GM18870 (cell line): ENCODE measurements at regions not wholly inside any gene's neighbourhood (a gene's known extent, or its start where the extent isn't known, plus 50 kb on each side); places are given as distances from the start of the nearest gene placed in this dataset.
"Not testable (repeated sequence)": the region's sequence is repeated elsewhere in the genome, so short reads cannot be mapped to it uniquely, and the experiment has no call there.

Experiments
- ATAC-seq: cut with Tn5 transposase; IDR thresholded peaks from one replicate; pipeline ENCODE4 v1.9.1; 2021; ENCODE audit warnings: moderate library complexity; ENCODE audit not compliant: unreplicated experiment

GRCh38 chr5:100043475-100043874 lies 491.7 kb upstream of the FAM174A start:
- peak; percentile 52 for ATAC-seq

GRCh38 chr5:100026606-100027005 lies 508.6 kb upstream of the FAM174A start:
- ATAC-seq = no peak

- no peak for ATAC-seq
Observed at GRCh38 chr5:100023536-100023935, 511.6 kb upstream of the FAM174A start.

- no peak for ATAC-seq
Observed at GRCh38 chr5:100017520-100018262, 517.5 kb upstream of the FAM174A start.

- not testable (repeated sequence) for ATAC-seq
Observed at GRCh38 chr5:100013305-100013704, 521.9 kb upstream of the FAM174A start.

- not testable (repeated sequence) for ATAC-seq
Observed at GRCh38 chr5:100011160-100011559, 524.0 kb upstream of the FAM174A start.

- ATAC-seq = no peak
Observed at GRCh38 chr5:100004969-100005368, 530.2 kb upstream of the FAM174A start.

GRCh38 chr5:99998319-99998718 lies 536.9 kb upstream of the FAM174A start:
- ATAC-seq = no peak

GRCh38 chr5:99995407-99995806 lies 539.8 kb upstream of the FAM174A start:
- no peak for ATAC-seq

- ATAC-seq = no peak
Observed at GRCh38 chr5:99973779-99974178, 561.4 kb upstream of the FAM174A start.

GRCh38 chr5:99955962-99956361 lies 579.2 kb upstream of the FAM174A start:
- no peak for ATAC-seq

GRCh38 chr5:99955006-99955405 lies 580.2 kb upstream of the FAM174A start:
- no peak for ATAC-seq

GRCh38 chr5:99949969-99950524 lies 585.1 kb upstream of the FAM174A start:
- no peak for ATAC-seq

- no peak for ATAC-seq
Observed at GRCh38 chr5:99949361-99949760, 585.8 kb upstream of the FAM174A start.

- no peak for ATAC-seq
Observed at GRCh38 chr5:99948850-99949249, 586.3 kb upstream of the FAM174A start.

GRCh38 chr5:99945478-99946442 lies 589.4 kb upstream of the FAM174A start:
- peak; percentile 53 for ATAC-seq

GRCh38 chr5:99940540-99940939 lies 594.6 kb upstream of the FAM174A start:
- no peak for ATAC-seq

GRCh38 chr5:99936911-99937310 lies 598.3 kb upstream of the FAM174A start:
- no peak for ATAC-seq

GRCh38 chr5:99929806-99930135 lies 605.4 kb upstream of the FAM174A start:
- no peak for ATAC-seq

GRCh38 chr5:99929067-99929805 lies 605.9 kb upstream of the FAM174A start:
- ATAC-seq = no peak

GRCh38 chr5:99928490-99928889 lies 606.7 kb upstream of the FAM174A start:
- ATAC-seq = no peak
